HepG2 (cell line): ENCODE measurements at regions not wholly inside any gene's neighbourhood (a gene's known extent, or its start where the extent isn't known, plus 50 kb on each side); places are given as distances from the start of the nearest gene placed in this dataset.

Experiments
- ATAC-seq: fragments of 200-7000 bp; cut with Tn5 transposase; 3 replicates; pipeline ENCODE4 v1.9.1; 2020; ENCODE audit warnings: mild to moderate bottlenecking, moderate library complexity
- BruUV-seq: library from RNA; stranded (reverse); fragments of 400-500 nt; replicated peaks from 2 replicates; lab custom pipeline; 2021; lab: Mats Ljungman, UMichigan
- CTCF ChIA-PET: fragments of 300-600 bp; formaldehyde crosslinking; extraction: SDS; loops from one replicate; lab custom pipeline; 2021; ENCODE audit warnings: low total read pairs, inconsistent platforms, low intra/inter-chr PET ratio; lab: Yijun Ruan, JAX
- POLR2A ChIA-PET: fragments of 350-600 bp; sonication (Branson Sonifier 250); formaldehyde crosslinking; loops from one replicate; lab custom pipeline; 2020; ENCODE audit warnings: antibody characterized with exemption, inconsistent platforms; lab: Yijun Ruan, JAX
- DNase-seq: peaks from one replicate; pipeline ENCODE4 v3.0.0-alpha.2; 2015; ENCODE audit warnings: low spot score
- FAIRE-seq: peaks from 3 replicates; lab custom pipeline; 2011; peaks lifted over from hg19 to GRCh38; lab: Jason Lieb, UNC
- H2AFZ ChIP-seq: one replicate; pipeline ENCODE4 v1.6.1; 2011; ENCODE audit warnings: low read length, inconsistent platforms
- H3K27ac ChIP-seq: fragments of 300-600 bp; 3 replicates; pipeline ENCODE4 v1.8.0; 2011; ENCODE audit warnings: mixed run types, mild to moderate bottlenecking, mixed read lengths, low read length, inconsistent platforms; ENCODE audit not compliant: insufficient read depth; ENCODE audit errors: extremely low read length
- H3K27me3 ChIP-seq, 2 experiments: fragments of 200-600 bp in 1 of 2; 2 replicates in 1 of 2; 3 replicates in 1 of 2; pipeline versions ENCODE4 v1.6.0 to v1.8.0; 2011; ENCODE audit warnings: low read length in 2 of 2, mild to moderate bottlenecking in 2 of 2, moderate library complexity in 2 of 2, inconsistent platforms in 1 of 2; ENCODE audit not compliant: insufficient read depth in 2 of 2, control insufficient read depth in 1 of 2
- H3K36me3 ChIP-seq, 2 experiments: fragments of 200-600 bp in 1 of 2; replicated peaks in 1 of 2; 2 replicates in 1 of 2; 3 replicates in 1 of 2; pipeline versions ENCODE4 v1.5.1 to v1.8.0; 2011; ENCODE audit warnings: low read length in 2 of 2, inconsistent platforms in 1 of 2; ENCODE audit not compliant: insufficient read depth in 2 of 2, control insufficient read depth in 1 of 2
- H3K4me1 ChIP-seq: 2 replicates; pipeline ENCODE4 v1.5.1; 2012; ENCODE audit warnings: low read length, inconsistent platforms; ENCODE audit not compliant: insufficient read depth
- H3K4me2 ChIP-seq: 2 replicates; pipeline ENCODE4 v1.6.0; 2011; ENCODE audit warnings: low read depth, low read length, inconsistent platforms
- H3K4me3 ChIP-seq, 3 experiments: fragments of 200-600 bp in 1 of 3; sonication (generic), shearing (Covaris generic) in 1 of 3; replicated peaks in 1 of 3; 2 replicates each; pipeline ENCODE4 v1.5.1; 2011 to 2016; ENCODE audit warnings: low read length in 3 of 3, inconsistent platforms in 2 of 3, low read depth in 2 of 3, mild to moderate bottlenecking in 2 of 3, control low read depth in 1 of 3, mixed read lengths in 1 of 3; ENCODE audit not compliant: insufficient read depth in 1 of 3
- H3K79me2 ChIP-seq: one replicate; pipeline ENCODE4 v1.6.1; 2011; ENCODE audit warnings: low read length, inconsistent platforms; ENCODE audit not compliant: insufficient read depth
- H3K9ac ChIP-seq: 2 replicates; pipeline ENCODE4 v1.6.0; 2011; ENCODE audit warnings: mild to moderate bottlenecking, low read depth, low read length, inconsistent platforms; ENCODE audit not compliant: insufficient read depth
- H3K9me3 ChIP-seq: 2 replicates; pipeline ENCODE4 v1.5.1; 2012; ENCODE audit warnings: mild to moderate bottlenecking, low read length
- H4K20me1 ChIP-seq: 2 replicates; pipeline ENCODE4 v1.6.0; 2011; ENCODE audit warnings: inconsistent platforms, mild to moderate bottlenecking, low read length, moderate library complexity; ENCODE audit not compliant: insufficient read depth
- ARID4A ChIP-seq: sonication (generic); formaldehyde crosslinking; IDR thresholded peaks from 2 replicates; pipeline ENCODE4 v1.5.0; 2020; ENCODE audit warnings: mild to moderate bottlenecking, missing genetic modification reagents, borderline replicate concordance
- GZF1 ChIP-seq: sonication (generic); formaldehyde crosslinking; IDR thresholded peaks from 2 replicates; pipeline ENCODE4 v1.5.1; 2020; ENCODE audit warnings: mild to moderate bottlenecking, missing genetic modification reagents
- PRMT3 ChIP-seq: sonication (generic); formaldehyde crosslinking; IDR thresholded peaks from 2 replicates; pipeline ENCODE4 v1.8.1; 2022; ENCODE audit warnings: low read depth, mild to moderate bottlenecking, moderate library complexity, missing genetic modification reagents, borderline replicate concordance
- REXO4 ChIP-seq: sonication (generic); formaldehyde crosslinking; IDR thresholded peaks from 2 replicates; pipeline ENCODE4 v1.8.0; 2022; ENCODE audit warnings: missing genetic modification reagents, mild to moderate bottlenecking, borderline replicate concordance
- RXRA ChIP-seq: sonication (generic); formaldehyde crosslinking; IDR thresholded peaks from 2 replicates; pipeline ENCODE4 v1.5.1; 2020; ENCODE audit warnings: missing genetic modification reagents
- SATB2 ChIP-seq: sonication (generic); formaldehyde crosslinking; IDR thresholded peaks from 2 replicates; pipeline ENCODE4 v1.5.0; 2020; ENCODE audit warnings: missing genetic modification reagents
- SIN3A ChIP-seq: IDR thresholded peaks from 2 replicates; pipeline ENCODE4 v1.6.1; 2011; ENCODE audit warnings: low read depth, mild to moderate bottlenecking, control low read depth, low read length, borderline replicate concordance
- THYN1 ChIP-seq: sonication (generic); formaldehyde crosslinking; IDR thresholded peaks from 2 replicates; pipeline ENCODE4 v1.8.1; 2023; ENCODE audit warnings: low read depth, mild to moderate bottlenecking, moderate library complexity, missing genetic modification reagents, borderline replicate concordance
- ZBTB39 ChIP-seq: sonication (generic); formaldehyde crosslinking; IDR thresholded peaks from 2 replicates; pipeline ENCODE4 v1.5.0; 2020; ENCODE audit warnings: missing genetic modification reagents
- ZNF646 ChIP-seq: sonication (generic); formaldehyde crosslinking; IDR thresholded peaks from 2 replicates; pipeline ENCODE4 v1.9.0; 2021; ENCODE audit warnings: mild to moderate bottlenecking, missing genetic modification reagents
- WGBS: methylation state at CpG from one replicate; pipeline ENCODE4 v1.1.6; 2017; ENCODE audit warnings: low lambda C conversion rate; 5-methylcytosine and 5-hydroxymethylcytosine counted together
- in situ Hi-C: cut with HindIII; loops from 2 replicates; pipeline ENCODE4 v1.10.0; 2017; ENCODE audit warnings: low pct_unique_long_range_greater_than_20kb; ENCODE audit not compliant: extremely low pct_ligation_motif_present
- intact Hi-C: fragments of 100-400 bp; cut with micrococcal nuclease; formaldehyde crosslinking; loops from one replicate; pipeline ENCODE4 v1.10.0; 2022; ENCODE audit not compliant: unreplicated experiment

- TF ChIP-seq ZBTB39 (CRISPR knock-in tag): no peak
- TF ChIP-seq GZF1 (CRISPR knock-in tag): no peak
- TF ChIP-seq PRMT3: no peak
Observed at GRCh38 chr21:20554785-20555184, 443.4 kb upstream of the NCAM2 start (continued).

- in situ Hi-C loops: no loop called here
- ChIA-PET POLR2A (no interaction called here), CTCF (no interaction called here)
- no peaks in the 10 kb centered on the region for H4K20me1 ChIP-seq
- no peak overlapping the region for H3K9ac ChIP-seq
- H3K79me2 ChIP-seq: no peaks in the 10 kb centered on the region
- H3K4me2 ChIP-seq: no peak overlapping the region
- no peaks in the 10 kb centered on the region for H3K36me3 ChIP-seq
- H2AFZ ChIP-seq: no peak overlapping the region
- BruUV-seq: no TSS peak
- H3K27ac ChIP-seq: no peak overlapping the region
- no peak for FAIRE-seq
- no peak for DNase-seq
- H3K27me3 ChIP-seq: no peaks in the 10 kb centered on the region
- WGBS: 0% methylated on average over 2 of the region's 2 CpGs
- ATAC-seq: no peak
- intact Hi-C loops: no loop called here
- no peaks in the 10 kb centered on the region for H3K4me1 ChIP-seq
- peaks cover 79% of the 10 kb centered on the region for H3K9me3 ChIP-seq
- no peak overlapping the region for H3K4me3 ChIP-seq
- TF ChIP-seq RXRA (CRISPR knock-in tag) (no peak), ARID4A (no peak), THYN1 (CRISPR knock-in tag) (no peak), ZNF646 (CRISPR knock-in tag) (no peak), SIN3A (no peak), SATB2 (CRISPR knock-in tag) (no peak), REXO4 (CRISPR knock-in tag) (no peak)
Observed at GRCh38 chr21:20570824-20571232, 427.4 kb upstream of the NCAM2 start.
